ENCODE measurements at regions not wholly inside any gene's neighbourhood (a gene's known extent, or its start where the extent isn't known, plus 50 kb on each side); places are given as distances from the start of the nearest gene placed in this dataset.

DNA sequence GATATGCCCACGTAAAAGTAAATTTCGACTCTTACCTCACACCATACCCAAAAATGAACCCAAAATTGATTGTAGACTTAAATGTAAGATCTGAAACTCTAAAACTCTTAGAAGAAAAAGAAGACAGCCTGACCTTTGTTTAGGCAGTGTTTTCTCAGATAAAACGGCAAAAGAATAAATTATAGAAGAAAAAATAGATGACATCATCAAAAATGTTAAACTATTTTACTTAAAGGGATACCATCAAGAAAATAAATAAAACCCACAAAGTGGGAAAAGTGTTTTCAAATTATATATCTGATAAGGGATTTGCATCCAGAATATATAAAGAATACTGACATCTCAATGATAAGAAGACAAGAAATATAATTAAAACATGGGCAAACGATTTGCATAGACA lies 862.7 kb downstream of the DTWD2 start:
- POLR2A ChIA-PET, result interaction anchor here (1.2 kb wide), 1 partner anchor 28 kb away, joined by 3 read pairs; no protein-coding TSS in a partner anchor
- Histone ChIP-seq H4K20me1 (ENCODE audit: insufficient read depth, low read length) (no peaks in the 10 kb centered on the region), H3K4me1 (ENCODE audit: insufficient read depth, low read length, poor library complexity, severe bottlenecking) (no peaks in the 10 kb centered on the region), H2AFZ (ENCODE audit: low read length) (no peak overlapping the region), H3K79me2 (ENCODE audit: insufficient read depth, low read depth, low read length) (no peaks in the 10 kb centered on the region), H3K9me3 (ENCODE audit: low read length) (no peaks in the 10 kb centered on the region), H3K36me3 (ENCODE audit: insufficient read depth, low read length) (no peaks in the 10 kb centered on the region), H3K4me3 (ENCODE audit: low read depth, low read length, poor library complexity, severe bottlenecking) (no peak overlapping the region), H3K4me2 (ENCODE audit: low read length) (no peak overlapping the region), H3K9me2 (ENCODE audit: insufficient read depth, low read length) (no peaks in the 10 kb centered on the region), H3K27ac (ENCODE audit: low read depth, low read length, poor library complexity, severe bottlenecking) (no peak overlapping the region)
- CTCF ChIA-PET (ENCODE audit: unreplicated experiment), result no interaction called here
- intact Hi-C loops (cut with micrococcal nuclease; ENCODE audit: unreplicated experiment), result no loop called here
- no TSS peak for BruUV-seq (replicated peaks)
- TF ChIP-seq, protein P1, sequence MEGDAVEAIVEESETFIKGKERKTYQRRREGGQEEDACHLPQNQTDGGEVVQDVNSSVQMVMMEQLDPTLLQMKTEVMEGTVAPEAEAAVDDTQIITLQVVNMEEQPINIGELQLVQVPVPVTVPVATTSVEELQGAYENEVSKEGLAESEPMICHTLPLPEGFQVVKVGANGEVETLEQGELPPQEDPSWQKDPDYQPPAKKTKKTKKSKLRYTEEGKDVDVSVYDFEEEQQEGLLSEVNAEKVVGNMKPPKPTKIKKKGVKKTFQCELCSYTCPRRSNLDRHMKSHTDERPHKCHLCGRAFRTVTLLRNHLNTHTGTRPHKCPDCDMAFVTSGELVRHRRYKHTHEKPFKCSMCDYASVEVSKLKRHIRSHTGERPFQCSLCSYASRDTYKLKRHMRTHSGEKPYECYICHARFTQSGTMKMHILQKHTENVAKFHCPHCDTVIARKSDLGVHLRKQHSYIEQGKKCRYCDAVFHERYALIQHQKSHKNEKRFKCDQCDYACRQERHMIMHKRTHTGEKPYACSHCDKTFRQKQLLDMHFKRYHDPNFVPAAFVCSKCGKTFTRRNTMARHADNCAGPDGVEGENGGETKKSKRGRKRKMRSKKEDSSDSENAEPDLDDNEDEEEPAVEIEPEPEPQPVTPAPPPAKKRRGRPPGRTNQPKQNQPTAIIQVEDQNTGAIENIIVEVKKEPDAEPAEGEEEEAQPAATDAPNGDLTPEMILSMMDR (conservative IDR thresholded peaks at IDR 0.05; ENCODE audit: low read length), result no peak
- TF ChIP-seq EZH2phosphoT487 (IDR thresholded peaks at IDR 0.05; ENCODE audit: borderline replicate concordance, low read depth, low read length), result no peak
- DNase-seq (ENCODE audit: low spot score), result no peak

DNA sequence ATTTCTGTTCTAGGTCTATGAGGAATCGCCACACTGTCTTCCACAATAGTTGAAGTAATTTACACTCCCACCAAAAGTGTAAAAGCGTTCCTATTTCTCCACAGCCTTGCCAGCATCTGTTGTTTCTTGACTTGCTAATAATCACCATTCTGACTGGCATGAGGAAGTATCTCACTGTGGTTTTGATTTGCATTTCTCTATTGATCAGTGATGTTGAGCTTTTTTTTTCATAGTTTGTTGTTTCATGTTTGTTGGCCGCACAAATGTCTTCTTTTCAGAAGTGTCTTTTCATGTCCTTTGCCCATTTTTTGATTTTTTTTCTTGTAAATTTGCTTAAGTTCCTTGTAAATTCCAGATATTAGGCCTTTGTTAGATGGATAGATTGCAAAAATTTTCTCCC lies 867.1 kb downstream of the DTWD2 start:
- Histone ChIP-seq H3K27ac (ENCODE audit: low read depth, low read length, poor library complexity, severe bottlenecking) (no peak overlapping the region), H3K79me2 (ENCODE audit: insufficient read depth, low read depth, low read length) (no peaks in the 10 kb centered on the region), H3K4me2 (ENCODE audit: low read length) (no peak overlapping the region), H3K36me3 (ENCODE audit: insufficient read depth, low read length) (no peaks in the 10 kb centered on the region), H4K20me1 (ENCODE audit: insufficient read depth, low read length) (no peaks in the 10 kb centered on the region), H3K4me3 (ENCODE audit: low read depth, low read length, poor library complexity, severe bottlenecking) (no peak overlapping the region), H3K9me2 (ENCODE audit: insufficient read depth, low read length) (no peaks in the 10 kb centered on the region), H3K9me3 (ENCODE audit: low read length) (no peaks in the 10 kb centered on the region), H2AFZ (ENCODE audit: low read length) (no peak overlapping the region), H3K4me1 (ENCODE audit: insufficient read depth, low read length, poor library complexity, severe bottlenecking) (no peaks in the 10 kb centered on the region)
- no peak for DNase-seq (ENCODE audit: low spot score)
- BruUV-seq (replicated peaks), result no TSS peak
- no peak for TF ChIP-seq EZH2phosphoT487 (IDR thresholded peaks at IDR 0.05; ENCODE audit: borderline replicate concordance, low read depth, low read length)
- TF ChIP-seq, protein P1 (conservative IDR thresholded peaks at IDR 0.05; ENCODE audit: low read length), result no peak
- POLR2A ChIA-PET, result no interaction called here
- intact Hi-C loops (cut with micrococcal nuclease; ENCODE audit: unreplicated experiment), result no loop called here
- CTCF ChIA-PET (ENCODE audit: unreplicated experiment), result no interaction called here

DNA sequence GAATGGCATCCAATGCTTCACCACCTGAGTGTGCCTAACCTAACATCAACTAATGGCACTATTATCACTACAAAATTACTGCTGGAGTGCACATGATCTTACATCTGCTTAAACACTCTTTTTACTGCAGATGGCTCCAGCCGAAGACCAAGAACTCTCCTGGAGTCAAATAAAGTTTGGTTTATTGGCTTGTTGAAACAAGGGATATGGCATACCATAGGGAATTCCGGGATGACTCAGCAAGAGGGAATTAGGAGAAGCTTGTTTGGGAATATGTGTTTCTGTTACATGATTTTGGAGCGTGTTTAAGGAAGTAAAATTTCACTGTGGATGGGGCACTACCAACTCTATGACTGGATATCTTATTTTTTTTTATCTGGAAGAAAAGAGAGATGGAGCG lies 872.6 kb downstream of the DTWD2 start:
- no TSS peak for BruUV-seq (replicated peaks)
- CTCF ChIA-PET (ENCODE audit: unreplicated experiment), result interaction anchor here (0.5 kb wide), 1 partner anchor 131 kb away, joined by 3 read pairs; no protein-coding TSS in a partner anchor
- POLR2A ChIA-PET, result no interaction called here

More for the DNA sequence above, 872.6 kb downstream of the DTWD2 start:
- H3K4me1 ChIP-seq (ENCODE audit: insufficient read depth, low read length, poor library complexity, severe bottlenecking), result no peaks in the 10 kb centered on the region
- DNase-seq (ENCODE audit: low spot score), result no peak
- H3K4me3 ChIP-seq (ENCODE audit: low read depth, low read length, poor library complexity, severe bottlenecking), result no peak overlapping the region
- no peak for TF ChIP-seq EZH2phosphoT487 (IDR thresholded peaks at IDR 0.05; ENCODE audit: borderline replicate concordance, low read depth, low read length)
- TF ChIP-seq, protein P1 (conservative IDR thresholded peaks at IDR 0.05; ENCODE audit: low read length), result no peak
- no peak overlapping the region for H3K27ac ChIP-seq (ENCODE audit: low read depth, low read length, poor library complexity, severe bottlenecking)
- H3K4me2 ChIP-seq (ENCODE audit: low read length), result no peak overlapping the region
- no peaks in the 10 kb centered on the region for H3K79me2 ChIP-seq (ENCODE audit: insufficient read depth, low read depth, low read length)
- intact Hi-C loops (cut with micrococcal nuclease; ENCODE audit: unreplicated experiment), result no loop called here
- H4K20me1 ChIP-seq (ENCODE audit: insufficient read depth, low read length), result no peaks in the 10 kb centered on the region
- no peaks in the 10 kb centered on the region for H3K9me3 ChIP-seq (ENCODE audit: low read length)
- no peak overlapping the region for H2AFZ ChIP-seq (ENCODE audit: low read length)
- no peaks in the 10 kb centered on the region for H3K9me2 ChIP-seq (ENCODE audit: insufficient read depth, low read length)
- no peaks in the 10 kb centered on the region for H3K36me3 ChIP-seq (ENCODE audit: insufficient read depth, low read length)
